OCI-LY1 (cell line): ENCODE measurements at regions not wholly inside any gene's neighbourhood (a gene's known extent, or its start where the extent isn't known, plus 50 kb on each side); places are given as distances from the start of the nearest gene placed in this dataset.
"Not testable (repeated sequence)": the region's sequence is repeated elsewhere in the genome, so short reads cannot be mapped to it uniquely, and the experiment has no call there.

Experiments
- H2AFZ ChIP-seq: fragments of 200-600 bp; sonication (generic), shearing (Covaris generic); 2 replicates; pipeline ENCODE4 v1.6.0; 2014; ENCODE audit warnings: antibody characterized with exemption, mild to moderate bottlenecking, low read length
- H3F3A ChIP-seq: fragments of 200-600 bp; sonication (generic), shearing (Covaris generic); 2 replicates; pipeline ENCODE4 v1.6.0; 2014; ENCODE audit warnings: mild to moderate bottlenecking, antibody characterized with exemption, low read length, moderate library complexity; ENCODE audit not compliant: insufficient read depth
- H3K27ac ChIP-seq: fragments of 200-600 bp; sonication (generic); 2 replicates; pipeline ENCODE4 v1.5.1; 2014; ENCODE audit warnings: low read length, mixed run types, mild to moderate bottlenecking, low read depth; ENCODE audit not compliant: poor library complexity, severe bottlenecking
- H3K27me3 ChIP-seq: fragments of 200-600 bp; sonication (generic); 2 replicates; pipeline ENCODE4 v1.6.0; 2014; ENCODE audit warnings: antibody characterized with exemption, mild to moderate bottlenecking, low read length, moderate library complexity; ENCODE audit not compliant: insufficient read depth
- H3K36me3 ChIP-seq: fragments of 200-600 bp; sonication (generic); 2 replicates; pipeline ENCODE4 v1.6.1; 2014; ENCODE audit warnings: mild to moderate bottlenecking, antibody characterized with exemption, low read length, moderate library complexity, mixed read lengths; ENCODE audit not compliant: insufficient read depth
- H3K4me1 ChIP-seq: fragments of 200-600 bp; sonication (generic); 2 replicates; pipeline ENCODE4 v1.5.1; 2014; ENCODE audit warnings: mild to moderate bottlenecking, low read length, moderate library complexity; ENCODE audit not compliant: insufficient read depth, severe bottlenecking
- H3K4me2 ChIP-seq: fragments of 200-600 bp; sonication (generic), shearing (Covaris generic); 2 replicates; pipeline ENCODE4 v1.6.1; 2014; ENCODE audit warnings: low read length
- H3K4me3 ChIP-seq: fragments of 200-600 bp; sonication (generic); 2 replicates; pipeline ENCODE4 v1.5.1; 2014; ENCODE audit warnings: low read length, low read depth, mild to moderate bottlenecking, mixed read lengths; ENCODE audit not compliant: poor library complexity, severe bottlenecking
- H3K79me2 ChIP-seq: fragments of 200-600 bp; shearing (Covaris generic); 2 replicates; pipeline ENCODE4 v1.6.1; 2016; ENCODE audit warnings: mixed run types, low read length, mixed read lengths; ENCODE audit not compliant: insufficient read depth
- H3K9ac ChIP-seq: fragments of 200-600 bp; sonication (generic), shearing (Covaris generic); 2 replicates; pipeline ENCODE4 v1.6.1; 2014; ENCODE audit warnings: mild to moderate bottlenecking, low read length, mixed read lengths
- H3K9me2 ChIP-seq: fragments of 200-600 bp; sonication (generic), shearing (Covaris generic); 2 replicates; pipeline ENCODE4 v1.6.1; 2014; ENCODE audit warnings: low read depth, mild to moderate bottlenecking, low read length, mixed read lengths
- H3K9me3 ChIP-seq: fragments of 200-600 bp; shearing (Covaris generic); 2 replicates; pipeline ENCODE4 v1.6.1; 2014; ENCODE audit warnings: low read length, mixed read lengths
- H4K20me1 ChIP-seq: fragments of 200-600 bp; sonication (generic), shearing (Covaris generic); 2 replicates; pipeline ENCODE4 v1.6.0; 2016; ENCODE audit warnings: mild to moderate bottlenecking, low read length; ENCODE audit not compliant: insufficient read depth
- CTCF ChIP-seq: fragments of 200-600 bp; sonication (generic), shearing (Covaris generic); IDR thresholded peaks from 2 replicates; pipeline ENCODE4 v1.5.1; 2017; ENCODE audit warnings: mild to moderate bottlenecking, antibody characterized with exemption, low read length, moderate library complexity, mixed read lengths
- EZH2 ChIP-seq: fragments of 200-600 bp; sonication (generic), shearing (Covaris generic); IDR thresholded peaks from 2 replicates; pipeline ENCODE4 v1.8.0; 2017; ENCODE audit warnings: borderline replicate concordance, mixed run types, mild to moderate bottlenecking, antibody characterized with exemption, low read length, moderate library complexity, mixed read lengths

- Histone ChIP-seq H3K4me3 (no peak overlapping the region), H2AFZ (no peak overlapping the region), H3F3A (no peaks in the 10 kb centered on the region), H3K9ac (no peak overlapping the region), H3K27ac (no peak overlapping the region), H3K27me3 (no peaks in the 10 kb centered on the region), H3K9me2 (no peaks in the 10 kb centered on the region), H3K36me3 (no peaks in the 10 kb centered on the region), H3K4me1 (no peaks in the 10 kb centered on the region), H3K4me2 (no peak overlapping the region), H3K79me2 (no peaks in the 10 kb centered on the region), H3K9me3 (no peaks in the 10 kb centered on the region), H4K20me1 (no peaks in the 10 kb centered on the region)
- TF ChIP-seq EZH2 (no peak), CTCF (no peak)
These were observed 165.2 kb downstream of the GOLGA6L4 start for GRCh38 chr15:84400820-84401219.

DNA sequence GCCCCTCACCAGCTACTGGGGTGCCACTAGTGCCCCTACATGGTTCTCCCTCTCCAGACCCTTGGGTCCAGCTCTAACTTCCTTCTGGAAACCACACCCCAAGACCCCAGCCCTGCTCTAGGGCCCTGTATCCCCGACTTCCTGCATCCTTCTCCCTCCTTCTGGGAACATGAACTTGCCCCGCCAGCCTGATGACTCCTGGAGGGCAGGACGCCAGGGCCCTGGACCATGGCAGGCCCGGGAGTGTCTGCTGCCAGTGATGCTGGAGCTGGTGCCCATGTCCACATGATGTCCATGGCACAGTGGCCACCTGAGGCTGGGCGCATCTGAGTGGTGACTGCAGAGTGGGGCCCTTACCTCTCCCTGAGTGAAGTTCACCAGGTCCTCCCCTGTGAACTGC lies 165.9 kb downstream of the GOLGA6L4 start:
- not testable (repeated sequence) for H3K36me3 ChIP-seq, H3K27ac ChIP-seq, H3K27me3 ChIP-seq, H3F3A ChIP-seq, H2AFZ ChIP-seq, H3K9me3 ChIP-seq, H3K9ac ChIP-seq, H3K79me2 ChIP-seq, H4K20me1 ChIP-seq, H3K9me2 ChIP-seq, H3K4me1 ChIP-seq, H3K4me2 ChIP-seq, H3K4me3 ChIP-seq

GRCh38 chr15:84401891-84402840 lies 166.6 kb downstream of the GOLGA6L4 start:
- H3K4me2 ChIP-seq, H3K4me1 ChIP-seq, H2AFZ ChIP-seq, H4K20me1 ChIP-seq, H3K27me3 ChIP-seq, H3K9ac ChIP-seq, H3F3A ChIP-seq, H3K79me2 ChIP-seq, H3K9me3 ChIP-seq, H3K4me3 ChIP-seq, H3K9me2 ChIP-seq, H3K36me3 ChIP-seq, H3K27ac ChIP-seq: not testable (repeated sequence)

DNA sequence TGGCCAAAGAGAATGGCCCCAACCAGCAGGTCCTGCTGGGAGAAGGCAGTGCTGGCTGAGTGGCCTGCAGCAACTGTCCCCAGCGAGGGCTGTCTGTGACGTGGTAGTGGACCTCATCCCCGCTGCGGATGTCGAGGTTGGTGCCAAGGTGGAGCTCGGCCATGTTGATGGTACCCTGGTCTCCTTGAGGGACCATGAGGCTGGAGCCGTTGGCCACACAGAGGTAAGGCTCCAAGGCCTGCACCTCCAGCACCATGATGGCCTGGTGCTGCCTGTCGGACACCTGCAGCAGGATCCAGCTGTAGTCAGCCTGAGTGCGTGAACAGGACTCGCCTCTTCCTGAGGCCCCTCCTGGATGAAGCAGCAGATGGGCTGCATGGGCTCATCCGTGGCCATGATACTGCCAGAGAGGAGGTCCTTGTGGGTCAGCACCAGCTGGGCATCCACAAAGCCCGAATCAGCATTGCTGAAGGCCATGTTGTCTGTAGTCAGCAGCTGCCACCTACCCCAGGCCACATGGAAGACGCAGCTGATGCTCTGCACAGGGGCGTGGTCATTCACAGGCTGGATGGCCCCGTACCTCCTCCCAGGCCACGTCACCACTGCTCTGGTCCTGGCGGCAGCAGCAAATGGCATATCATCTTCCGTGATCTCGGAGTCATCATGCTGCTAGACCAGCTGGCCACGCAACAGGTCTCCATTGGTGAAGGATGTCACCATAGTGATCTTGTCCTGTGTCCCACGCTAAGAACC lies 167.5 kb downstream of the GOLGA6L4 start:
- Histone ChIP-seq H3F3A (no peaks in the 10 kb centered on the region), H2AFZ (no peak overlapping the region), H3K79me2 (no peaks in the 10 kb centered on the region), H3K36me3 (no peaks in the 10 kb centered on the region), H3K27ac (no peak overlapping the region), H3K4me1 (no peaks in the 10 kb centered on the region), H3K9me3 (no peaks in the 10 kb centered on the region), H3K4me3 (no peak overlapping the region), H3K9ac (no peak overlapping the region), H3K9me2 (no peaks in the 10 kb centered on the region), H4K20me1 (no peaks in the 10 kb centered on the region), H3K4me2 (no peak overlapping the region), H3K27me3 (no peaks in the 10 kb centered on the region)
- no peak for TF ChIP-seq CTCF
- TF ChIP-seq EZH2: no peak

GRCh38 chr15:84409357-84409756 lies 173.8 kb downstream of the GOLGA6L4 start:
- not testable (repeated sequence) for H3F3A ChIP-seq, H3K4me1 ChIP-seq, H3K36me3 ChIP-seq, H3K79me2 ChIP-seq, H3K9me2 ChIP-seq, H3K27ac ChIP-seq, H3K9ac ChIP-seq, H3K9me3 ChIP-seq, H2AFZ ChIP-seq, H4K20me1 ChIP-seq, H3K4me2 ChIP-seq, H3K27me3 ChIP-seq, H3K4me3 ChIP-seq
